ENCODE measurements at regions not wholly inside any gene's neighbourhood (a gene's known extent, or its start where the extent isn't known, plus 50 kb on each side); places are given as distances from the start of the nearest gene placed in this dataset.

DNA sequence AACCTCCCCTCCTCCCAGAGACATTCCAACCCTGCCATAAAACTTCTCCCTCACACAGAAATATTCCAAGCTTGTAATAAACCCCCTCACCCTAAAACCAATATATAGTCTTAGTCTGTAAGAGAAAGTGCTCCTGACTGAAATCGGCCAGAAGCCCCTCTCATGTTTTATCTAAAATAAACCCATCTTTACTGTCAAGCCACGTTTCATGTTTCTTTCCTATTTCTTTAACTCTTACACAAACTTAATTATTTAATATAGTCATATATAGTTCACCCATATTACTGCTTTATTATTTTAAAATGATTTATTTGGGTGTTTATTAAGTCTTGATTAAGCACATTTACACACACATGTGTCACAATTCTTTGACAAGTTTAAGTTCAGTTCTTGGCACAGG is 191.3 kb upstream of the AADAT start:
- Mint-ChIP-seq H3K27ac (ENCODE audit: unreplicated experiment) (no peak overlapping the region), H3K9me3 (ENCODE audit: unreplicated experiment) (peaks cover 1% of the 10 kb centered on the region), H3K36me3 (ENCODE audit: unreplicated experiment) (peaks cover 6% of the 10 kb centered on the region), H3K4me3 (ENCODE audit: unreplicated experiment) (no peak overlapping the region), H3K4me1 (ENCODE audit: low read depth, unreplicated experiment) (no peaks in the 10 kb centered on the region), H3K27me3 (ENCODE audit: unreplicated experiment) (no peaks in the 10 kb centered on the region)
- no peak for TF ChIP-seq CTCF (IDR thresholded peaks at IDR 0.05; ENCODE audit: partially characterized antibody, unreplicated experiment)
- no peak for DNase-seq

DNA sequence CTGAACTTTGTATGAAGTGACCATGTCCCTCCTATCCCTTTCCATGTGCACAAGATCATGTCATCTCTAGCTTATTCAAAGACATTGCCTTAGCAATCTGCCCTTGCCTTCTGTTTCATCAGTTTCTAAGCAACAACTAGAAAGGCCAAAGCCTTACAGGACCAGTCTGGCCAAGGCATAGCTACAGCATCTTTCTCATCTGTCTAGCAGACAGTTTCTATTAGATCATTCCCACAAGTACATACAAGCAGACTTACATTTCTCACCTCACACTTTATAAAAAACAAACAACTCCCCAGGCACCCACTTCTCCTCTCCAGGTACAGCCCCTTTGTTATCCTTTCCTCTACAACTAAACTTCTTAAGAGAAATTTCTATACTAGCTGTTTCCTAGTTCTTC is 188.7 kb upstream of the AADAT start:
- no peak overlapping the region for H3K27ac Mint-ChIP-seq (ENCODE audit: unreplicated experiment)
- peaks cover 1% of the 10 kb centered on the region for H3K9me3 Mint-ChIP-seq (ENCODE audit: unreplicated experiment)
- no peak overlapping the region for H3K4me3 Mint-ChIP-seq (ENCODE audit: unreplicated experiment)

DNA sequence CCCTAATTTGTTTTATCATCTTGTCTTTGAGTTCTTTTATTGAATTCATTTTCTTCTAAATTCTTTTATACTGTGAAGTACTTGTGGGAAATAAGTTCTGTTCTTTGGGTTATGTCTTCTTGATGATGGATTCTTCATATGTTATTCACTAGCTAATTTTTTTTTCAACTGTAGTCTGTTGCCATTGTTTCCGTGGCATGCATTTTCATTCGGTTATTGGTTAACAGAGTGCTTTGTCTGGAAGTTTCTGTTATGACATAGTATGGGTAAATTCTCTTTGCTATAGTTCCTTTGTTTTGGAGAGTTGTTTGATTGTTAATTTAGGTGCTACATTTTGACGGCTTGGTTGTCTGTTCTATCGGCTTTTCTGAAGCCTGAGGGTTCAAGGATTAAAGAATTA is 184.9 kb upstream of the AADAT start:
- H3K4me1 Mint-ChIP-seq (ENCODE audit: low read depth, unreplicated experiment) = no peaks in the 10 kb centered on the region

More for the DNA sequence above, 188.7 kb upstream of the AADAT start:
- peaks cover 6% of the 10 kb centered on the region for H3K36me3 Mint-ChIP-seq (ENCODE audit: unreplicated experiment)
- H3K27me3 Mint-ChIP-seq (ENCODE audit: unreplicated experiment) = no peaks in the 10 kb centered on the region
- DNase-seq = no peak
- no peak for TF ChIP-seq CTCF (IDR thresholded peaks at IDR 0.05; ENCODE audit: partially characterized antibody, unreplicated experiment)
- no peaks in the 10 kb centered on the region for H3K4me1 Mint-ChIP-seq (ENCODE audit: low read depth, unreplicated experiment)

DNA sequence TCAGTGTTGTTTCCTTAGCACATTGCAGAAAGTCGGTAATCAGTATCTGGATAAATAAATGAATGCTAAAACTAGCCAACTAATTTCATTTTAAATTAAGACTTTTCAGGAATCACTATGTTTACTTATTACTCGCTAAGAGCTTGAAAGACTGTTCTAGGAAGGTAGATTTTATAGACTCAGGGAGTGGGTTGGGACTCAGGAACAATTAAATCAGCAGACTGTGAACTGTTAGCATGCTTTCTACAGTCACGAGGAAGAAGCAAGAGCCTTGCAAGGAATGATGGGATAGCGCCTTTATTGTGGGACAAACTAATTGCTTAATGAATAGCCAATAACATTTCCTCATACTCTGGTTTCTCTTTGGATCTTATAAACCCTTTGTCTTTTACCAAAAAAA is 183.2 kb upstream of the AADAT start:
- no peak for TF ChIP-seq CTCF (IDR thresholded peaks at IDR 0.05; ENCODE audit: partially characterized antibody, unreplicated experiment)

More for the DNA sequence above, 184.9 kb upstream of the AADAT start:
- no peaks in the 10 kb centered on the region for H3K27me3 Mint-ChIP-seq (ENCODE audit: unreplicated experiment)
- no peaks in the 10 kb centered on the region for H3K36me3 Mint-ChIP-seq (ENCODE audit: unreplicated experiment)
- H3K9me3 Mint-ChIP-seq (ENCODE audit: unreplicated experiment) = no peaks in the 10 kb centered on the region
- no peak for TF ChIP-seq CTCF (IDR thresholded peaks at IDR 0.05; ENCODE audit: partially characterized antibody, unreplicated experiment)
- no peak overlapping the region for H3K27ac Mint-ChIP-seq (ENCODE audit: unreplicated experiment)
- DNase-seq = no peak
- H3K4me3 Mint-ChIP-seq (ENCODE audit: unreplicated experiment) = no peak overlapping the region

GRCh38 chr4:170271723-170272122 is 182.0 kb upstream of the AADAT start:
- Mint-ChIP-seq H3K4me3 (ENCODE audit: unreplicated experiment) (no peak overlapping the region), H3K4me1 (ENCODE audit: low read depth, unreplicated experiment) (no peaks in the 10 kb centered on the region), H3K9me3 (ENCODE audit: unreplicated experiment) (peaks cover 2% of the 10 kb centered on the region), H3K27ac (ENCODE audit: unreplicated experiment) (no peak overlapping the region), H3K36me3 (ENCODE audit: unreplicated experiment) (no peaks in the 10 kb centered on the region), H3K27me3 (ENCODE audit: unreplicated experiment) (no peaks in the 10 kb centered on the region)
- no peak for TF ChIP-seq CTCF (IDR thresholded peaks at IDR 0.05; ENCODE audit: partially characterized antibody, unreplicated experiment)
- DNase-seq = no peak

More for the DNA sequence above, 183.2 kb upstream of the AADAT start:
- peaks cover 2% of the 10 kb centered on the region for H3K9me3 Mint-ChIP-seq (ENCODE audit: unreplicated experiment)
- no peaks in the 10 kb centered on the region for H3K4me1 Mint-ChIP-seq (ENCODE audit: low read depth, unreplicated experiment)
- no peaks in the 10 kb centered on the region for H3K27me3 Mint-ChIP-seq (ENCODE audit: unreplicated experiment)
- no peak overlapping the region for H3K4me3 Mint-ChIP-seq (ENCODE audit: unreplicated experiment)
- H3K27ac Mint-ChIP-seq (ENCODE audit: unreplicated experiment) = no peak overlapping the region
- no peak for DNase-seq
- no peaks in the 10 kb centered on the region for H3K36me3 Mint-ChIP-seq (ENCODE audit: unreplicated experiment)
